Coronary artery (tissue), 2 donors: ENCODE measurements at regions not wholly inside any gene's neighbourhood (a gene's known extent, or its start where the extent isn't known, plus 50 kb on each side); places are given as distances from the start of the nearest gene placed in this dataset.

Experiments
- DNase-seq: peaks from one replicate; pipeline ENCODE4 v3.0.0-alpha.2; 2017; ENCODE audit warnings: low spot score
- H3K27ac ChIP-seq, 2 donors: fragments of 200-600 bp; sonication (generic); one replicate each; pipeline ENCODE4 v1.5.1; 2016 to 2019
- H3K4me3 ChIP-seq: fragments of 200-600 bp; sonication (generic); 2 replicates; pipeline ENCODE4 v1.5.1; 2016; ENCODE audit warnings: mild to moderate bottlenecking, moderate library complexity
- CTCF ChIP-seq: fragments of 200-600 bp; sonication (generic); IDR thresholded peaks from one replicate; pipeline ENCODE4 v1.5.1; 2019; ENCODE audit warnings: antibody characterized with exemption

DNA sequence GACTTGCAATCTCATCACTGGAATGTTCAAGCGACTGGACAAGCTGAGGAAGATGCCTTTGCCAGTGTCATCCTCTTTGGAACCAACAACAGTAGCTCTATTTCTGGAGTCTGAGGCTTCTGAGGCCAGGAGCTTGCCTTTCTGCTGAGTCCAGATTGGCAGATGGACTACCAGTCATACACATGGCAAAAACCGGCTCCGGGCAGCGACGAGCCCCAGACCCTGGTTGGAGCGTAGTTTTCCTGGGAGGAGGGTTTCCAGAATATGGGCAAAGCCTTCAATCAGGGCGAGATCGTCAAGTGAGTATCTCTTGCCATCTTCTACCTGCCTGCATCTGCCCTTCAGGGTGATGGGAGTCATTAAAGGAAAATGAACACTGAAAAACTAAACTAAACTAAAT lies 807.9 kb downstream of the C4orf33 start:
- H3K27ac ChIP-seq = no peak overlapping the region
- no peak overlapping the region for H3K4me3 ChIP-seq
- no peak for DNase-seq
- TF ChIP-seq CTCF = no peak

- Histone ChIP-seq H3K27ac (no peak overlapping the region), H3K4me3 (no peak overlapping the region)
- TF ChIP-seq CTCF = no peak
- DNase-seq = no peak
Measured at GRCh38 chr4:129905256-129905655, 809.3 kb downstream of the C4orf33 start.

DNA sequence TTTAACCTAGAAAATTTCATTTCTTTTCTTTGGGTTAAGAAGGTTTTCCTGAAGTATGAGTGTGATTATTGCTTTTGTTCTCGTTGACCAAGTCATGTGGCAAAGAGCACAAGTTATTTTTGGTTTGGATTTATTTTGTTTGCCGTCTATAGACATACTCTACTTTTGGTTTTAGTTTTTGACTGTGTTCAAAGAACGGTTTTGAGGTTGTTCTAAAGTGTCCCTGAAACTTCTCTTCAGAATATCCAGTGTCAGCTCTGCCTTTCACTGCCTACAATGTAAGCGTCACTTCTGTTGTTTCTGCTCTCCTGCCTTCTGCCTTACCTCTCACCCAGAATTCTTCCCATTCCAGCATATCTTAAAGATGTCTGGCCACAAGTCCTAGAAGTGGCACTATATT lies 812.2 kb downstream of the C4orf33 start:
- no peak for TF ChIP-seq CTCF
- DNase-seq = no peak
- H3K27ac ChIP-seq = no peak overlapping the region
- H3K4me3 ChIP-seq = no peak overlapping the region

DNA sequence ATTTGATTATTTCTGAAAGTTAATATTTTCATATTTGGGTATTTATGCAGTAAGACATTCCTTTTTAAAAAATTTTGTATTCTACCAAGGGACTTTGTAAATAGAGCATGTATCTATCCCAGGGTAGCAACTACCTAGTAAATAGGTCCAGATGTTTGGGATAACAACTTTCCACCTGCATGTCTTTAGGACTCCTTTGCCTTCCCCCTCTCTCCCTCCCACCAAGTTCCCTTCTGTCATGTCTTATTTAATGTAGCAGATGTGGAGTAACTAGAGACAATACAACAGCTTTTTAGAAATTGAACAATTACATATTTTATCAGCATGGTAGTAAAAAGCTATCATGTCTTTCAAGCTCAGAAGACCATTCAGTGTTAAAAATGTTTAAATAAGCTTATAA lies 821.0 kb downstream of the C4orf33 start:
- no peak for DNase-seq
- no peak for TF ChIP-seq CTCF
- H3K27ac ChIP-seq = no peak overlapping the region
- H3K4me3 ChIP-seq = no peak overlapping the region

DNA sequence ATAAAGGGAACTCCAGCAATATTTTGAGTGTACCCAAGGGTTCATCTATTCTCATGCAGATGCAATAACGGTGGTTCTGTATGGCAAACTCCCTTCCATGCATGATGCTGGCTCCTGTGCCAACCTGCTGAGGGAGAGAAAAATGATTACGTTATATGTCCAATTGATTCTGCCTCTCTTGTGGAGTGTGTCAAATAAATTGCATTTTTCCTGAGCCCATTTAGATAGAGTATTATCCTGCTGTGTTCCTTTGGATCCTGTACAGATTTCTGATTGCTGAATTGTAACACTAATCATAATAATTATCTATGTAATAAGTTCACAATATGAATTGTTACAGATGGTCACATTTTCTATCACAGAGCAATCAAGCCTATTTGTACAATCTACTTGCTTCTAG lies 821.7 kb downstream of the C4orf33 start:
- no peak for TF ChIP-seq CTCF
- Histone ChIP-seq H3K4me3 (no peak overlapping the region), H3K27ac (no peak overlapping the region)
- no peak for DNase-seq

GRCh38 chr4:129926936-129927335 lies 831.0 kb downstream of the C4orf33 start:
- no peak overlapping the region for H3K4me3 ChIP-seq
- TF ChIP-seq CTCF = no peak
- H3K27ac ChIP-seq = no peak overlapping the region
- DNase-seq = no peak

DNA sequence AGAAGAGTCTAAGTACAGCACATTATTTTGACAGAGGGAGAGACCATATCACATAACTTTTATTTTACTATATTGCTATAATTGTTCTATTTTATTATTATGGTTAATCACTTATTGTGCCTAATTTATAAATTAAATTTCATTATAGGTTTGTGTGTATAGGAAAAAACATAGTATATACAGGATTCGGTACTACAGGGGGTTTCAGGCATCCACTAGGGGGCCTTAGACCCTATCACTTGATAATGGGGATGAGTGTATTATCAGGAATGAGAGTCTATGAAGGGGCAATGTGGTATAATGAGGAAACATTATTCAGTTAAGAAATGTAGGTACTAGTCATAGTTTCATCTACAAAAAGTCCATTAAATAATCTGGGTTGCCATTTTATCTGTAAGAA lies 833.1 kb downstream of the C4orf33 start:
- no peak for DNase-seq
- H3K4me3 ChIP-seq = no peak overlapping the region
- H3K27ac ChIP-seq = no peak overlapping the region
- no peak for TF ChIP-seq CTCF
